ENCODE measurements at regions not wholly inside any gene's neighbourhood (a gene's known extent, or its start where the extent isn't known, plus 50 kb on each side); places are given as distances from the start of the nearest gene placed in this dataset.

DNA sequence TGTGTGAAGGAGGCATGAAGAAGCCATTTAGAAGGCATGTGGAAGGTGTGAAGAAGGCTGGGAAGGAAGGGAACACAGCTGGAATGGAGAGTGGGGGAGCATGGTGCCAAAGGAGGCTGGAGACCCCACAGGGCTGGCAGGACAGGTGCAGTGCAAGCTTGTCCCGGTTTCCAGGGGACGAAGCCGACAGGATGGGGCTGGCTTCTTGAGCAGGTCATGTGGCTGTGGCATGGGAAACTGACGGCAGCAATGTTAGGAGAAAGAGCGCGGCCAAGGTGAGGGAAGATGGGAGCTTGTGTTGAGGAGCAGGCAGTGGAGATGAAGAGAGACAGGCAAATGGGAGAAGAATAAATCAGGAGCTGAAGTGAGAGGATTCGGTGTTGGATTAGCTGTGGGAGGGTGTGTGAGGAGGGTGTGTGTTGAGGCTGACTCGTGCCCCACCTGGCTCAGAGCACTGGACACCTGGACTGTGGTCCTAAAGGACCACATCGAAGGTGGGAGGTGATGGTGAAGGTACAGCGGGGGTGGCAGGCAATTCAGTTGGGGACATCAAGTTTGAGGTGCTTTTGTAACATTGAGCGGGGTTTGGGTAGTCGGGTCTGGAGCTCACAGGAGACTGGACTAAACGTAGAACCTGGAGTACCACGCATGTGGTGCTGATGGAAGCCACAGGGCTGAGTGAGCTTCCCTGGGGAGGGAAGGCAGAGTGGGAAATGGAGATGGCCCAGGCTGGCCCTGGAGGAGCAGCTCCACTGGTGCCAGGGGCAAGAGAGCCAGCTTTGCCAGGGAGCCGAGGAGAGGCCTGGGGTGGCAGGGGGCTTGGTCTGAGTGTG lies 165.6 kb upstream of the HDAC4 start:
- TF ChIP-seq, protein P1, sequence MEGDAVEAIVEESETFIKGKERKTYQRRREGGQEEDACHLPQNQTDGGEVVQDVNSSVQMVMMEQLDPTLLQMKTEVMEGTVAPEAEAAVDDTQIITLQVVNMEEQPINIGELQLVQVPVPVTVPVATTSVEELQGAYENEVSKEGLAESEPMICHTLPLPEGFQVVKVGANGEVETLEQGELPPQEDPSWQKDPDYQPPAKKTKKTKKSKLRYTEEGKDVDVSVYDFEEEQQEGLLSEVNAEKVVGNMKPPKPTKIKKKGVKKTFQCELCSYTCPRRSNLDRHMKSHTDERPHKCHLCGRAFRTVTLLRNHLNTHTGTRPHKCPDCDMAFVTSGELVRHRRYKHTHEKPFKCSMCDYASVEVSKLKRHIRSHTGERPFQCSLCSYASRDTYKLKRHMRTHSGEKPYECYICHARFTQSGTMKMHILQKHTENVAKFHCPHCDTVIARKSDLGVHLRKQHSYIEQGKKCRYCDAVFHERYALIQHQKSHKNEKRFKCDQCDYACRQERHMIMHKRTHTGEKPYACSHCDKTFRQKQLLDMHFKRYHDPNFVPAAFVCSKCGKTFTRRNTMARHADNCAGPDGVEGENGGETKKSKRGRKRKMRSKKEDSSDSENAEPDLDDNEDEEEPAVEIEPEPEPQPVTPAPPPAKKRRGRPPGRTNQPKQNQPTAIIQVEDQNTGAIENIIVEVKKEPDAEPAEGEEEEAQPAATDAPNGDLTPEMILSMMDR (IDR thresholded peaks at IDR 0.05): no peak
- no peak for TF ChIP-seq EZH2 (IDR thresholded peaks at IDR 0.05)

Data from neural progenitor cell (in vitro differentiated cells).